Glomerular visceral epithelial cell (primary cell): ENCODE measurements at regions not wholly inside any gene's neighbourhood (a gene's known extent, or its start where the extent isn't known, plus 50 kb on each side); places are given as distances from the start of the nearest gene placed in this dataset.
A peak's percentile ranks its signal among the peaks of the same experiment; 100 is the strongest.
"Not testable (repeated sequence)": the region's sequence is repeated elsewhere in the genome, so short reads cannot be mapped to it uniquely, and the experiment has no call there.

Experiments
- DNase-seq: peaks from one replicate; pipeline ENCODE4 v3.0.0-alpha.2; 2016; ENCODE audit errors: extremely low spot score

- no peak for DNase-seq
Measured at GRCh38 chrX:63581906-63582305, 203.1 kb downstream of the ARHGEF9 start.

GRCh38 chrX:63581398-63581797, 203.6 kb downstream of the ARHGEF9 start:
- DNase-seq: no peak

GRCh38 chrX:63576533-63576932, 208.5 kb downstream of the ARHGEF9 start:
- no peak for DNase-seq

GRCh38 chrX:63575700-63576099, 209.3 kb downstream of the ARHGEF9 start:
- not testable (repeated sequence) for DNase-seq

GRCh38 chrX:63566856-63567255, 215.7 kb upstream of the SPIN4 start:
- no peak for DNase-seq

GRCh38 chrX:63561425-63561824, 210.3 kb upstream of the SPIN4 start:
- no peak for DNase-seq

GRCh38 chrX:63560601-63561218, 209.6 kb upstream of the SPIN4 start:
- peak; percentile 66 for DNase-seq

- DNase-seq: no peak
Measured at GRCh38 chrX:63551856-63552255, 200.7 kb upstream of the SPIN4 start.

GRCh38 chrX:63530654-63531053, 179.5 kb upstream of the SPIN4 start:
- DNase-seq: no peak

GRCh38 chrX:63529961-63530360, 178.8 kb upstream of the SPIN4 start:
- no peak for DNase-seq

- DNase-seq: no peak
Measured at GRCh38 chrX:63526863-63527262, 175.7 kb upstream of the SPIN4 start.

- no peak for DNase-seq
Measured at GRCh38 chrX:63525491-63525890, 174.4 kb upstream of the SPIN4 start.

GRCh38 chrX:63519368-63519767, 168.2 kb upstream of the SPIN4 start:
- DNase-seq: not testable (repeated sequence)

- DNase-seq: no peak
Measured at GRCh38 chrX:63514569-63515080, 163.5 kb upstream of the SPIN4 start.

GRCh38 chrX:63513825-63514568, 162.9 kb upstream of the SPIN4 start:
- DNase-seq: no peak

GRCh38 chrX:63511361-63511760, 160.2 kb upstream of the SPIN4 start:
- DNase-seq: no peak

GRCh38 chrX:63508668-63509067, 157.5 kb upstream of the SPIN4 start:
- no peak for DNase-seq

GRCh38 chrX:63506320-63506719, 155.2 kb upstream of the SPIN4 start:
- peak; percentile 12 for DNase-seq

- DNase-seq: peak; percentile 22
Measured at GRCh38 chrX:63503541-63503940, 152.4 kb upstream of the SPIN4 start.

GRCh38 chrX:63488546-63489373, 137.6 kb upstream of the SPIN4 start:
- DNase-seq: no peak

GRCh38 chrX:63475200-63475599, 124.1 kb upstream of the SPIN4 start:
- DNase-seq: no peak

- no peak for DNase-seq
Measured at GRCh38 chrX:63471004-63471403, 119.9 kb upstream of the SPIN4 start.
